ENCODE measurements at regions not wholly inside any gene's neighbourhood (a gene's known extent, or its start where the extent isn't known, plus 50 kb on each side); places are given as distances from the start of the nearest gene placed in this dataset.

- TF ChIP-seq POLR2A (IDR thresholded peaks at IDR 0.05) (no peak), CTCF (IDR thresholded peaks at IDR 0.05) (no peak)
These were observed 1041.2 kb upstream of the INTU start for GRCh38 chr4:126591583-126591982.
